B cell (primary cell): ENCODE measurements at regions not wholly inside any gene's neighbourhood (a gene's known extent, or its start where the extent isn't known, plus 50 kb on each side); places are given as distances from the start of the nearest gene placed in this dataset.

ENCODE experiments used
- CTCF ChIP-seq: fragments of 200-600 bp; IDR thresholded peaks from one replicate; pipeline ENCODE4 v1.8.0; 2022; ENCODE audit warnings: antibody characterized with exemption, mild to moderate bottlenecking
- EZH2 ChIP-seq: IDR thresholded peaks from 2 replicates; pipeline ENCODE4 v1.6.1; 2012; ENCODE audit warnings: borderline replicate concordance, low read depth, mild to moderate bottlenecking, moderate library complexity, low read length; ENCODE audit not compliant: insufficient read depth, poor library complexity, severe bottlenecking

GRCh38 chr10:9066152-9066551, 1011.7 kb downstream of the GATA3 start:
- TF ChIP-seq CTCF (no peak), EZH2 (no peak)
